Retinal pigment epithelial cell (primary cell): ENCODE measurements at regions not wholly inside any gene's neighbourhood (a gene's known extent, or its start where the extent isn't known, plus 50 kb on each side); places are given as distances from the start of the nearest gene placed in this dataset.

Experiments
- DNase-seq: peaks from one replicate; pipeline ENCODE4 v3.0.0-alpha.2; 2010; ENCODE audit warnings: low read depth
- H3K4me3 ChIP-seq: 2 replicates; pipeline ENCODE4 v1.5.1; 2011; ENCODE audit warnings: mild to moderate bottlenecking, low read length, control low read depth, moderate library complexity
- CTCF ChIP-seq: conservative IDR thresholded peaks from 2 replicates; pipeline ENCODE4 v1.5.1; 2011; ENCODE audit warnings: low read depth, low read length, control low read depth, inconsistent platforms

- TF ChIP-seq CTCF: no peak
- H3K4me3 ChIP-seq: no peak overlapping the region
- no peak for DNase-seq
Observed at GRCh38 chr15:58324533-58324932, 107.3 kb upstream of the LIPC start.

GRCh38 chr15:58327958-58328357 is 103.8 kb upstream of the LIPC start:
- no peak for DNase-seq
- no peak for TF ChIP-seq CTCF
- H3K4me3 ChIP-seq: no peak overlapping the region

GRCh38 chr15:58329211-58329610 is 102.6 kb upstream of the LIPC start:
- no peak for TF ChIP-seq CTCF
- no peak for DNase-seq
- H3K4me3 ChIP-seq: no peak overlapping the region

GRCh38 chr15:58329781-58330671 is 101.8 kb upstream of the LIPC start:
- H3K4me3 ChIP-seq: no peak overlapping the region
- DNase-seq: no peak
- no peak for TF ChIP-seq CTCF

- TF ChIP-seq CTCF: no peak
- H3K4me3 ChIP-seq: no peak overlapping the region
- no peak for DNase-seq
Observed at GRCh38 chr15:58330741-58331559, 100.8 kb upstream of the LIPC start.

GRCh38 chr15:58331560-58331912 is 100.3 kb upstream of the LIPC start:
- H3K4me3 ChIP-seq: no peak overlapping the region
- no peak for TF ChIP-seq CTCF
- no peak for DNase-seq
